ENCODE measurements at regions not wholly inside any gene's neighbourhood (a gene's known extent, or its start where the extent isn't known, plus 50 kb on each side); places are given as distances from the start of the nearest gene placed in this dataset.

GRCh38 chr10:105743343-105744056, 1102.4 kb downstream of the SORCS3 start:
- Histone ChIP-seq H3K36me3 (no peaks in the 10 kb centered on the region), H3K27me3 (replicated peaks; ENCODE audit: insufficient read depth) (no peaks in the 10 kb centered on the region), H3K27ac (no peak overlapping the region), H3K4me1 (replicated peaks) (no peaks in the 10 kb centered on the region), H3K4me3 (no peak overlapping the region), H3K9me3 (no peaks in the 10 kb centered on the region)
- intact Hi-C loops (cut with DNase I): no loop called here
- peak; percentile 53 for DNase-seq (ENCODE audit: low spot score)
- TF ChIP-seq POLR2AphosphoS5 (IDR thresholded peaks at IDR 0.05) (peak; percentile 59), POLR2A (IDR thresholded peaks at IDR 0.05) (no peak), CTCF (IDR thresholded peaks at IDR 0.05) (no peak)
- 34% methylated on average over 4 of the region's 4 CpGs for WGBS

GRCh38 chr10:105742923-105743322, 1101.8 kb downstream of the SORCS3 start:
- Histone ChIP-seq H3K36me3 (no peaks in the 10 kb centered on the region), H3K9me3 (no peaks in the 10 kb centered on the region), H3K4me1 (replicated peaks) (no peaks in the 10 kb centered on the region), H3K27ac (no peak overlapping the region), H3K27me3 (replicated peaks; ENCODE audit: insufficient read depth) (no peaks in the 10 kb centered on the region), H3K4me3 (no peak overlapping the region)
- intact Hi-C loops (cut with DNase I): no loop called here
- WGBS: 64% methylated on average over 1 of the region's 1 CpG
- DNase-seq (ENCODE audit: low spot score): no peak
- TF ChIP-seq POLR2A (IDR thresholded peaks at IDR 0.05) (no peak), POLR2AphosphoS5 (IDR thresholded peaks at IDR 0.05) (no peak)

GRCh38 chr10:105742184-105742583, 1101.1 kb downstream of the SORCS3 start:
- intact Hi-C loops (cut with DNase I): no loop called here
- WGBS: 65% methylated on average over 1 of the region's 1 CpG
- no peaks in the 10 kb centered on the region for H3K9me3 ChIP-seq
- no peak overlapping the region for H3K4me3 ChIP-seq
- no peak for DNase-seq (ENCODE audit: low spot score)
- no peaks in the 10 kb centered on the region for H3K27me3 ChIP-seq (replicated peaks; ENCODE audit: insufficient read depth)
- TF ChIP-seq POLR2AphosphoS5 (IDR thresholded peaks at IDR 0.05) (no peak), POLR2A (IDR thresholded peaks at IDR 0.05) (no peak), CTCF (IDR thresholded peaks at IDR 0.05) (no peak)
- H3K36me3 ChIP-seq: no peaks in the 10 kb centered on the region
- H3K4me1 ChIP-seq (replicated peaks): no peaks in the 10 kb centered on the region
- H3K27ac ChIP-seq: no peak overlapping the region

- TF ChIP-seq POLR2A (IDR thresholded peaks at IDR 0.05) (no peak), CTCF (IDR thresholded peaks at IDR 0.05) (no peak), POLR2AphosphoS5 (IDR thresholded peaks at IDR 0.05) (no peak)
- Histone ChIP-seq H3K4me1 (replicated peaks) (no peaks in the 10 kb centered on the region), H3K27me3 (replicated peaks; ENCODE audit: insufficient read depth) (no peaks in the 10 kb centered on the region), H3K36me3 (no peaks in the 10 kb centered on the region), H3K9me3 (no peaks in the 10 kb centered on the region), H3K4me3 (no peak overlapping the region), H3K27ac (no peak overlapping the region)
- intact Hi-C loops (cut with DNase I): no loop called here
- WGBS: 76% methylated on average over 2 of the region's 2 CpGs
- DNase-seq (ENCODE audit: low spot score): no peak
These were observed 1093.4 kb downstream of the SORCS3 start for GRCh38 chr10:105734479-105734878.

GRCh38 chr10:105733924-105734323, 1092.8 kb downstream of the SORCS3 start:
- H3K4me3 ChIP-seq: no peak overlapping the region
- no peak for DNase-seq (ENCODE audit: low spot score)
- TF ChIP-seq POLR2AphosphoS5 (IDR thresholded peaks at IDR 0.05) (no peak), CTCF (IDR thresholded peaks at IDR 0.05) (no peak), POLR2A (IDR thresholded peaks at IDR 0.05) (no peak)
- H3K27ac ChIP-seq: no peak overlapping the region
- H3K4me1 ChIP-seq (replicated peaks): no peaks in the 10 kb centered on the region
- no peaks in the 10 kb centered on the region for H3K9me3 ChIP-seq
- no peaks in the 10 kb centered on the region for H3K27me3 ChIP-seq (replicated peaks; ENCODE audit: insufficient read depth)
- intact Hi-C loops (cut with DNase I): no loop called here
- no peaks in the 10 kb centered on the region for H3K36me3 ChIP-seq
